ENCODE measurements at regions not wholly inside any gene's neighbourhood (a gene's known extent, or its start where the extent isn't known, plus 50 kb on each side); places are given as distances from the start of the nearest gene placed in this dataset.

DNA sequence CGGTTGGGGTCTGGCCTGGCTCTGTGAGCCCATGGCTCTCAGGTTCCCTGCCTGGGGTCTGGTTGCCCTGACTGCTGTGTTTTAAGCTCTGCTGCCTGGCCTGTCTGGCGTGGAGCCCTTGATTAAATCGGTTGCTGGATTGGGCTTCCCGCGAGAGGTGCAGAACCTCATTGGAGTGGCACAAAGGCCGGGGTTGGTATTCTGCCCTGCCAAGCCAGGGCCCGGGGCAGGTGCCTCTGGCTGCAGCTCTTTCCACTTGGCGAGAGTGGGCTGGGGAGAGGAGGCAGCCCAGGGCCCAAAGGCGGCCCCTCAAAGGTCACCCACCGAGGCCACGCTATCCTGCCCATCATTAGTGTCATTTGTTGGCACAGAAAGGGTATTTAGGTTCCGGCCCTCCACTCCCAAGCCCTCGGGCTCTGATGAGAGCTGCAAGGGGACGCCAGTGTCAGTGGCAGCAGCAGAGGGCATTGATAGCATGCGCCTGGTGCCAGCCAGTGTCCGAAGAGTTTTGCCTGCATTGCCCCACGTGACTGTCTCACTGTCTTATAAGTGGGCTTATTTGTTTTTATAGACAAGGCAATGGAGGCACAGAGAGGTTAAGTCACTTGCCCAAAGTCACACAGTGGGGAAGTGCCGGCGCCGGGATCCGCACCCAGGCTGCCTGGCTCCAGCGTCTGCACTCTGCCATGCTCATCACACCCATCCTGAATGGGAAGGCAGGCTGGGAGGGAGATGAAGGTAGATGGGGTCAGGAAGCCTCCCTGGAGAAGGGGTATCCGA lies 68.0 kb upstream of the CIBAR2 start:
- Histone ChIP-seq H3K27me3 (ENCODE audit: control insufficient read depth, insufficient read depth, low read length, poor library complexity, severe bottlenecking) (no peaks in the 10 kb centered on the region), H3K9me3 (ENCODE audit: control insufficient read depth, low read length) (peaks cover 17% of the 10 kb centered on the region), H3K9ac (ENCODE audit: extremely low read depth, low read length, poor library complexity, severe bottlenecking) (no peak overlapping the region), H3K27ac (ENCODE audit: low read depth, low read length) (no peak overlapping the region), H3K4me1 (ENCODE audit: control insufficient read depth, insufficient read depth, low read length) (no peaks in the 10 kb centered on the region), H3K4me3 (ENCODE audit: low read length) (no peak overlapping the region), H3K36me3 (ENCODE audit: control insufficient read depth, insufficient read depth, low read length) (peaks cover 14% of the 10 kb centered on the region)
- TF ChIP-seq, protein P1, sequence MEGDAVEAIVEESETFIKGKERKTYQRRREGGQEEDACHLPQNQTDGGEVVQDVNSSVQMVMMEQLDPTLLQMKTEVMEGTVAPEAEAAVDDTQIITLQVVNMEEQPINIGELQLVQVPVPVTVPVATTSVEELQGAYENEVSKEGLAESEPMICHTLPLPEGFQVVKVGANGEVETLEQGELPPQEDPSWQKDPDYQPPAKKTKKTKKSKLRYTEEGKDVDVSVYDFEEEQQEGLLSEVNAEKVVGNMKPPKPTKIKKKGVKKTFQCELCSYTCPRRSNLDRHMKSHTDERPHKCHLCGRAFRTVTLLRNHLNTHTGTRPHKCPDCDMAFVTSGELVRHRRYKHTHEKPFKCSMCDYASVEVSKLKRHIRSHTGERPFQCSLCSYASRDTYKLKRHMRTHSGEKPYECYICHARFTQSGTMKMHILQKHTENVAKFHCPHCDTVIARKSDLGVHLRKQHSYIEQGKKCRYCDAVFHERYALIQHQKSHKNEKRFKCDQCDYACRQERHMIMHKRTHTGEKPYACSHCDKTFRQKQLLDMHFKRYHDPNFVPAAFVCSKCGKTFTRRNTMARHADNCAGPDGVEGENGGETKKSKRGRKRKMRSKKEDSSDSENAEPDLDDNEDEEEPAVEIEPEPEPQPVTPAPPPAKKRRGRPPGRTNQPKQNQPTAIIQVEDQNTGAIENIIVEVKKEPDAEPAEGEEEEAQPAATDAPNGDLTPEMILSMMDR (conservative IDR thresholded peaks at IDR 0.05), result no peak
- Mint-ChIP-seq H3K4me1 (peaks cover 1% of the 10 kb centered on the region), H3K36me3 (ENCODE audit: low read depth) (peaks cover 24% of the 10 kb centered on the region), H3K27me3 (ENCODE audit: insufficient read depth) (no peaks in the 10 kb centered on the region), H3K27ac (no peak overlapping the region), H3K9me3 (peaks cover 18% of the 10 kb centered on the region), H3K4me3 (no peak overlapping the region)
- no peak for DNase-seq
- WGBS, 2 experiments (ENCODE audit: insufficient coverage in 1 of 2, insufficient read length in 1 of 2), result 94 to 99% methylated on average over 14 to 23 of the region's 23 CpGs

DNA sequence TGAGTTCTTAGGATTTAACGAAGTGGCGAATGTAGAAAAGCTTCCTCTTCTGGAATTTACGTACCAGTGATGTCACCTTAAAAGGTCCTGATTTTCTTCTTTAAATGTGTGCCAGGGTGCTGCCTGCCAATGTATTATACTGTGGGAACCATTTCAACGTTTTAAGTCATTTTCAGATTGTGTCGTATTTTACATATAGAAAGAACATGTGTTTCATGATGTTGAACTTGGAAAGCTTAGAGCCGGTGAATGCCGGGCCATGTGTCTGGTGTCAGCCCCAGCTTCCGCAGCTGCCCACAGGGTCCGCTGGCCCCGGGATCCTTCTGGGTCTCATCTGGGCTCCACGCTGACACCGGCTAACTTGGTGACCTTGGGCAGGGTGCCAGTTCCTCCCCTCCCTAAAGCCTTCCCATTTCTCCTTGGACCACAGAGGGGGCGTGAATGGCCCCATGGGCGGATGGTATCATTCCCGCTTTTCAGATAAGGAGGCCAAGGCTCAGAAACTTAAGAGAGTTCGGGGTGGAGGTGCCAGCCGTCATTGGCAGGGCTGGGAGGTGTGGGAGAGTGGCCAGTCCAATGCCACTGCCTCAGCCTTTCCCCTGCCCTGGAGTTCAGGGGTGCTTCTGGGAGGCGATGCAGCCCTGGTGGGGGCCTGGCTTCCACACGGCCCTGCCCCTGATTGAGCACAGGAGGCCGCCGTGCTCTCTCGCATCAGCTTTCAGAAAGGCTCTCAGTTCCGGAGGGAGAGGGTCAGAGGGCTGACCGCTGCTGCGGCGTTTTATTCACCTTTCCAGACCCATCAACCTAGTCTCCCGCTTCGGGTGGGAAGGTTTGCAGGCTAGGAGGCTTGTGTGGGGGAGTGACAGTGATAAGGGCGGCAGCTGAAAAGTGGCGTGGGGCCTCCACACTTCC lies 68.8 kb upstream of the CIBAR2 start:
- Histone ChIP-seq H3K9ac (ENCODE audit: extremely low read depth, low read length, poor library complexity, severe bottlenecking) (no peak overlapping the region), H3K4me1 (ENCODE audit: control insufficient read depth, insufficient read depth, low read length) (no peaks in the 10 kb centered on the region), H3K36me3 (ENCODE audit: control insufficient read depth, insufficient read depth, low read length) (peaks cover 14% of the 10 kb centered on the region), H3K9me3 (ENCODE audit: control insufficient read depth, low read length) (peaks cover 17% of the 10 kb centered on the region), H3K27ac (ENCODE audit: low read depth, low read length) (no peak overlapping the region), H3K4me3 (ENCODE audit: low read length) (no peak overlapping the region), H3K27me3 (ENCODE audit: control insufficient read depth, insufficient read depth, low read length, poor library complexity, severe bottlenecking) (no peaks in the 10 kb centered on the region)
- no peak for DNase-seq
- no peak overlapping the region for H3K4me3 Mint-ChIP-seq
- H3K4me1 Mint-ChIP-seq, result peaks cover under 1% of the 10 kb centered on the region
- H3K36me3 Mint-ChIP-seq (ENCODE audit: low read depth), result peaks cover 27% of the 10 kb centered on the region
- H3K9me3 Mint-ChIP-seq, result peaks cover 18% of the 10 kb centered on the region
- no peaks in the 10 kb centered on the region for H3K27me3 Mint-ChIP-seq (ENCODE audit: insufficient read depth)
- no peak overlapping the region for H3K27ac Mint-ChIP-seq
- TF ChIP-seq, protein P1 (conservative IDR thresholded peaks at IDR 0.05), result no peak
- 89 to 92% methylated on average over 13 to 30 of the region's 30 CpGs for WGBS, 2 experiments (ENCODE audit: insufficient coverage in 1 of 2, insufficient read length in 1 of 2)

DNA sequence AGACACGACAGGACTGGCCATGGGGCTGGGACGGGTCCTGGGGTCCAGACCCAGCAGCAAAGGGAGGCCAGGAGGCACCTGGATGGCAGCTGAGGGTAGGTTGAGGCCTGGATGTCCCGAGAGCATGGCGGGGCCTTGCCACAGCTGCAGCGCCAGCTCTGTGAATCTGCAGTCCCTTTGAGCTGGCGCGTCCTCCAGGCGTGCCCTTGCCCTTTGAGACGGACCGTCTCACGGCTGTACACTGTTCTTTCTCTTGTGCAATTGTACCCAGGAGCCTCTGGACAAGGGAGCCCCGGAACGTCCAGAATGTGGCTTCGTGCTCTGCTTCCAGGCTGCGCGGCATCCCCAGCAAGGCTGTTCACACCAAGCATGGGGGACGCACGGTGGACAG lies 69.5 kb upstream of the CIBAR2 start:
- Histone ChIP-seq H3K9me3 (ENCODE audit: control insufficient read depth, low read length) (peaks cover 17% of the 10 kb centered on the region), H3K9ac (ENCODE audit: extremely low read depth, low read length, poor library complexity, severe bottlenecking) (no peak overlapping the region), H3K4me1 (ENCODE audit: control insufficient read depth, insufficient read depth, low read length) (no peaks in the 10 kb centered on the region), H3K36me3 (ENCODE audit: control insufficient read depth, insufficient read depth, low read length) (peaks cover 14% of the 10 kb centered on the region), H3K27me3 (ENCODE audit: control insufficient read depth, insufficient read depth, low read length, poor library complexity, severe bottlenecking) (no peaks in the 10 kb centered on the region), H3K4me3 (ENCODE audit: low read length) (no peak overlapping the region), H3K27ac (ENCODE audit: low read depth, low read length) (no peak overlapping the region)
- Mint-ChIP-seq H3K4me1 (no peaks in the 10 kb centered on the region), H3K9me3 (peaks cover 18% of the 10 kb centered on the region), H3K4me3 (no peak overlapping the region), H3K27ac (no peak overlapping the region), H3K36me3 (ENCODE audit: low read depth) (peaks cover 27% of the 10 kb centered on the region), H3K27me3 (ENCODE audit: insufficient read depth) (no peaks in the 10 kb centered on the region)
- 95 to 96% methylated on average over 10 to 18 of the region's 18 CpGs for WGBS, 2 experiments (ENCODE audit: insufficient coverage in 1 of 2, insufficient read length in 1 of 2)
- TF ChIP-seq, protein P1 (conservative IDR thresholded peaks at IDR 0.05), result no peak
- no peak for DNase-seq

Data from endodermal cell (in vitro differentiated cells).